Caco-2 (cell line): ENCODE measurements at regions not wholly inside any gene's neighbourhood (a gene's known extent, or its start where the extent isn't known, plus 50 kb on each side); places are given as distances from the start of the nearest gene placed in this dataset.

Experiments
- BruUV-seq: library from RNA; stranded (reverse); fragments of 400-500 nt; replicated peaks from 2 replicates; lab custom pipeline; 2021; lab: Mats Ljungman, UMichigan
- CTCF ChIA-PET: fragments of 300-600 bp; sonication (Branson Sonifier 250); formaldehyde crosslinking; loops from one replicate; lab custom pipeline; 2022; ENCODE audit warnings: antibody characterized with exemption; lab: Charles Lee
- POLR2A ChIA-PET: fragments of 300-600 bp; sonication (Branson Sonifier 250); formaldehyde crosslinking; loops from one replicate; lab custom pipeline; 2022; ENCODE audit warnings: antibody characterized with exemption; lab: Charles Lee
- DNase-seq, 2 experiments: peaks; one replicate each; pipeline versions ENCODE4 v3.0.0 to v3.0.0-alpha.2; 2020 to 2022
- H3K27me3 ChIP-seq: replicated peaks from 2 replicates; pipeline ENCODE4 v1.6.0; 2011; ENCODE audit warnings: low read length; ENCODE audit not compliant: control insufficient read depth, insufficient read depth
- H3K36me3 ChIP-seq: 2 replicates; pipeline ENCODE4 v1.5.1; 2011; ENCODE audit warnings: low read length; ENCODE audit not compliant: control insufficient read depth, insufficient read depth
- H3K4me1 ChIP-seq: fragments of 250-450 bp; sonication (Bioruptor Pico); 2 replicates; pipeline ENCODE4 v1.5.1; 2020; ENCODE audit warnings: mild to moderate bottlenecking
- H3K4me3 ChIP-seq: 2 replicates; pipeline ENCODE4 v1.5.1; 2011; ENCODE audit warnings: low read depth, mild to moderate bottlenecking, control low read depth, low read length
- H3K9me3 ChIP-seq: fragments of 250-450 bp; sonication (Bioruptor Pico); 2 replicates; pipeline ENCODE4 v1.5.1; 2020; ENCODE audit warnings: mild to moderate bottlenecking, moderate library complexity
- H3K27ac Mint-ChIP-seq: one replicate; pipeline ENCODE4 v1.8.0; 2022; ENCODE audit warnings: mixed read lengths; ENCODE audit not compliant: unreplicated experiment
- H3K27me3 Mint-ChIP-seq: one replicate; pipeline ENCODE4 v1.8.0; 2022; ENCODE audit warnings: mixed read lengths; ENCODE audit not compliant: insufficient read depth, unreplicated experiment
- H3K36me3 Mint-ChIP-seq: one replicate; pipeline ENCODE4 v1.8.0; 2022; ENCODE audit warnings: mild to moderate bottlenecking, mixed read lengths; ENCODE audit not compliant: insufficient read depth, unreplicated experiment
- H3K4me1 Mint-ChIP-seq: one replicate; pipeline ENCODE4 v1.8.0; 2022; ENCODE audit warnings: low read depth, mixed read lengths; ENCODE audit not compliant: unreplicated experiment
- H3K4me3 Mint-ChIP-seq: one replicate; pipeline ENCODE4 v1.8.0; 2022; ENCODE audit warnings: mild to moderate bottlenecking, moderate library complexity, mixed read lengths; ENCODE audit not compliant: unreplicated experiment
- H3K9me3 Mint-ChIP-seq: one replicate; pipeline ENCODE4 v1.8.0; 2022; ENCODE audit warnings: mixed read lengths; ENCODE audit not compliant: unreplicated experiment
- CTCF ChIP-seq, 2 experiments: fragments of 200-600 bp in 1 of 2; IDR thresholded peaks; 1 replicate in 1 of 2; 2 replicates in 1 of 2; pipeline versions ENCODE4 v1.5.1 to v1.8.0; 2011 to 2022; ENCODE audit warnings: antibody characterized with exemption in 1 of 2, control low read depth in 1 of 2, inconsistent platforms in 1 of 2, low read depth in 1 of 2, low read length in 1 of 2, mild to moderate bottlenecking in 1 of 2, moderate library complexity in 1 of 2; ENCODE audit not compliant: insufficient read depth in 1 of 2, severe bottlenecking in 1 of 2, unreplicated experiment in 1 of 2
- intact Hi-C: fragments of 100-400 bp; cut with micrococcal nuclease; formaldehyde crosslinking; loops from one replicate; pipeline ENCODE4 v1.10.0; 2022; ENCODE audit not compliant: unreplicated experiment

DNA sequence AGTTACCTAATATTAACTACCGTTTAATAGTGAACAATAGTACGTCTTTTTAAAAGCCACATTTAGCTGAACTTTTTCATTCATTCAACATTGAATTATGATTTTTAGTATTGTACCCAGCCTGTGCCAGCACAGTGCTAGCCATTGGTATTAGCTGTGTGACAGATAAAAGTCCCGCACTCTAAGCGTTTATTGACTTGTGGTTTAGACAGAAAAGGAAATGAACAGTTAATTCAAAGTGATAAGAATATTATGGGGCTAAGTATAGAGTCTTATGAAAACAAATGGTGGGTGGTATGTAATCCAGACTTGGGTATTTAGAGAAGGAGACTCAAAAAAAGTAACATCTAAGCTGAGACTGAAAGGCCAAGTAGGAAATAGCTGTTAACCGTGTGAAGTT, 202.3 kb downstream of the RPS12 start:
- H3K9me3 Mint-ChIP-seq = no peaks in the 10 kb centered on the region
- CTCF ChIA-PET = no interaction called here
- H3K36me3 ChIP-seq = no peaks in the 10 kb centered on the region
- no peak overlapping the region for H3K4me3 ChIP-seq
- H3K4me3 Mint-ChIP-seq = no peak overlapping the region
- no peaks in the 10 kb centered on the region for H3K9me3 ChIP-seq
- H3K36me3 Mint-ChIP-seq = no peaks in the 10 kb centered on the region
- POLR2A ChIA-PET = no interaction called here
- no peak for TF ChIP-seq CTCF (IDR thresholded peaks at IDR 0.05; ENCODE audit: insufficient read depth in 1 of 2, low read depth in 1 of 2, low read length in 1 of 2, severe bottlenecking in 1 of 2, unreplicated experiment in 1 of 2)
- no peaks in the 10 kb centered on the region for H3K4me1 Mint-ChIP-seq
- H3K27me3 Mint-ChIP-seq = peaks cover 5% of the 10 kb centered on the region
- intact Hi-C loops = no loop called here
- no peaks in the 10 kb centered on the region for H3K4me1 ChIP-seq
- no peak overlapping the region for H3K27ac Mint-ChIP-seq
- no TSS peak for BruUV-seq
- H3K27me3 ChIP-seq = no peaks in the 10 kb centered on the region
- DNase-seq = no peak

GRCh38 chr6:133017581-133017980, 203.2 kb downstream of the RPS12 start:
- Mint-ChIP-seq H3K9me3 (no peaks in the 10 kb centered on the region), H3K4me1 (no peaks in the 10 kb centered on the region), H3K27ac (no peak overlapping the region), H3K36me3 (no peaks in the 10 kb centered on the region), H3K27me3 (peaks cover 5% of the 10 kb centered on the region), H3K4me3 (no peak overlapping the region)
- ChIA-PET CTCF (no interaction called here), POLR2A (no interaction called here)
- no peaks in the 10 kb centered on the region for H3K36me3 ChIP-seq
- intact Hi-C loops = no loop called here
- DNase-seq = no peak
- no TSS peak for BruUV-seq
- no peak overlapping the region for H3K4me3 ChIP-seq
- no peaks in the 10 kb centered on the region for H3K9me3 ChIP-seq
- no peaks in the 10 kb centered on the region for H3K4me1 ChIP-seq
- H3K27me3 ChIP-seq = no peaks in the 10 kb centered on the region
- no peak for TF ChIP-seq CTCF (IDR thresholded peaks at IDR 0.05; ENCODE audit: insufficient read depth in 1 of 2, low read depth in 1 of 2, low read length in 1 of 2, severe bottlenecking in 1 of 2, unreplicated experiment in 1 of 2)

DNA sequence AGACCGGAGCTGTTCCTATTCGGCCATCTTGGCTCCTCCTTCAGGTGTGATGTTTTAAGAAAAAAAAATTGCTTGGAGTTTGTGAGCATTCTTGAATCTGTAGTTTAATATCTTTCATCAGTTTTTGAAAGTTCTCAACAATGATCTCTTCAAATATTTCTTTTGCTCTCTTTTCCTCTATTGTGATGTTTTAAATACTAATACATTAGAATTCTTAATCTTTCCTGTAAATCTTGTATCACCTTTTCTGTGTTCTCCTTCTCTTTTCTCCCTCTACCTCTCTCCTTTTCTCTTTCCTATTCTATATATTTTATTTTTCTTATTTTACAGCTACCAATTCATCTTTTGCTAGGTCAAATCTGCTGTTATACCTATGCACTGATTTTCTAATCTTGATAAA, 212.3 kb downstream of the RPS12 start:
- H3K9me3 Mint-ChIP-seq = no peaks in the 10 kb centered on the region
- Histone ChIP-seq H3K27me3 (no peaks in the 10 kb centered on the region), H3K4me1 (no peaks in the 10 kb centered on the region), H3K9me3 (no peaks in the 10 kb centered on the region), H3K4me3 (no peak overlapping the region), H3K36me3 (no peaks in the 10 kb centered on the region)
- CTCF ChIA-PET = no interaction called here
- H3K27ac Mint-ChIP-seq = no peak overlapping the region
- POLR2A ChIA-PET = no interaction called here
- no peak for DNase-seq
- BruUV-seq = no TSS peak
- intact Hi-C loops = no loop called here
- H3K36me3 Mint-ChIP-seq = no peaks in the 10 kb centered on the region
- TF ChIP-seq CTCF (IDR thresholded peaks at IDR 0.05; ENCODE audit: insufficient read depth in 1 of 2, low read depth in 1 of 2, low read length in 1 of 2, severe bottlenecking in 1 of 2, unreplicated experiment in 1 of 2) = no peak
- H3K27me3 Mint-ChIP-seq = no peaks in the 10 kb centered on the region
- H3K4me3 Mint-ChIP-seq = no peak overlapping the region
- H3K4me1 Mint-ChIP-seq = no peaks in the 10 kb centered on the region
